ENCODE measurements at regions not wholly inside any gene's neighbourhood (a gene's known extent, or its start where the extent isn't known, plus 50 kb on each side); places are given as distances from the start of the nearest gene placed in this dataset.

GRCh38 chr4:136962868-136963267 lies 569.4 kb downstream of the PCDH18 start:
- 80% methylated on average over 1 of the region's 2 CpGs for WGBS (ENCODE audit: insufficient coverage)
- Histone ChIP-seq H3K36me3 (replicated peaks in 1 of 2; ENCODE audit: control extremely low read depth in 1 of 2, control insufficient read depth in 1 of 2, extremely low read depth in 1 of 2, insufficient read depth in 2 of 2, low read length in 1 of 2) (no peaks in the 10 kb centered on the region), H3K27ac (ENCODE audit: low read length in 2 of 2) (no peak overlapping the region), H3K9ac (ENCODE audit: low read length) (no peak overlapping the region), H3K4me1 (ENCODE audit: control insufficient read depth in 2 of 2, insufficient read depth in 2 of 2, low read length in 2 of 2) (no peaks in the 10 kb centered on the region), H3K27me3 (replicated peaks in 1 of 4; ENCODE audit: control extremely low read depth in 1 of 4, control insufficient read depth in 3 of 4, insufficient read depth in 4 of 4, low read length in 3 of 4) (no peaks in the 10 kb centered on the region), H3K79me2 (ENCODE audit: control insufficient read depth, insufficient read depth, low read length) (no peaks in the 10 kb centered on the region), H3K4me2 (replicated peaks; ENCODE audit: low read depth, low read length, poor library complexity, severe bottlenecking) (no peak overlapping the region), H2AFZ (ENCODE audit: insufficient read depth, low read depth, low read length, poor library complexity, severe bottlenecking) (no peak overlapping the region), H3K4me3 (ENCODE audit: control extremely low read depth in 1 of 5, extremely low read depth in 1 of 5, insufficient read depth in 1 of 5, low read depth in 2 of 5, low read length in 4 of 5) (no peak overlapping the region), H3K9me3 (ENCODE audit: control extremely low read depth in 1 of 3, control insufficient read depth in 2 of 3, insufficient read depth in 1 of 3, low read length in 2 of 3) (no peaks in the 10 kb centered on the region), H4K20me1 (ENCODE audit: control insufficient read depth, insufficient read depth, low read length, poor library complexity, severe bottlenecking) (no peaks in the 10 kb centered on the region)
- no peak overlapping the region for H3K4me3 Mint-ChIP-seq
- H3K9me3 Mint-ChIP-seq (ENCODE audit: insufficient read depth), result peaks cover 2% of the 10 kb centered on the region
- ChIA-PET POLR2A (no interaction called here), CTCF (no interaction called here)
- H3K4me1 Mint-ChIP-seq, result no peaks in the 10 kb centered on the region
- H3K27ac Mint-ChIP-seq, result no peak overlapping the region
- intact Hi-C loops (cut with micrococcal nuclease), result no loop called here
- ATAC-seq (ENCODE audit: low read depth) (no peak), DNase-seq (no peak)
- H3K27me3 Mint-ChIP-seq, result no peaks in the 10 kb centered on the region
- TF ChIP-seq EZH2 (IDR thresholded peaks at IDR 0.05; ENCODE audit: borderline replicate concordance, insufficient read depth, low read depth, low read length, poor library complexity, severe bottlenecking), result no peak
- TF ChIP-seq, protein P1, sequence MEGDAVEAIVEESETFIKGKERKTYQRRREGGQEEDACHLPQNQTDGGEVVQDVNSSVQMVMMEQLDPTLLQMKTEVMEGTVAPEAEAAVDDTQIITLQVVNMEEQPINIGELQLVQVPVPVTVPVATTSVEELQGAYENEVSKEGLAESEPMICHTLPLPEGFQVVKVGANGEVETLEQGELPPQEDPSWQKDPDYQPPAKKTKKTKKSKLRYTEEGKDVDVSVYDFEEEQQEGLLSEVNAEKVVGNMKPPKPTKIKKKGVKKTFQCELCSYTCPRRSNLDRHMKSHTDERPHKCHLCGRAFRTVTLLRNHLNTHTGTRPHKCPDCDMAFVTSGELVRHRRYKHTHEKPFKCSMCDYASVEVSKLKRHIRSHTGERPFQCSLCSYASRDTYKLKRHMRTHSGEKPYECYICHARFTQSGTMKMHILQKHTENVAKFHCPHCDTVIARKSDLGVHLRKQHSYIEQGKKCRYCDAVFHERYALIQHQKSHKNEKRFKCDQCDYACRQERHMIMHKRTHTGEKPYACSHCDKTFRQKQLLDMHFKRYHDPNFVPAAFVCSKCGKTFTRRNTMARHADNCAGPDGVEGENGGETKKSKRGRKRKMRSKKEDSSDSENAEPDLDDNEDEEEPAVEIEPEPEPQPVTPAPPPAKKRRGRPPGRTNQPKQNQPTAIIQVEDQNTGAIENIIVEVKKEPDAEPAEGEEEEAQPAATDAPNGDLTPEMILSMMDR (IDR thresholded peaks at IDR 0.05), result no peak

- H2AFZ ChIP-seq (ENCODE audit: insufficient read depth, low read depth, low read length, poor library complexity, severe bottlenecking), result no peak overlapping the region
- WGBS (ENCODE audit: insufficient coverage), result 89% methylated on average over 9 of the region's 9 CpGs
- Mint-ChIP-seq H3K9me3 (ENCODE audit: insufficient read depth) (peaks cover 5% of the 10 kb centered on the region), H3K4me1 (no peaks in the 10 kb centered on the region), H3K4me3 (no peak overlapping the region), H3K27me3 (no peaks in the 10 kb centered on the region), H3K27ac (no peak overlapping the region)
- intact Hi-C loops (cut with micrococcal nuclease), result no loop called here
- ATAC-seq (ENCODE audit: low read depth) (no peak), DNase-seq (no peak)
- H4K20me1 ChIP-seq (ENCODE audit: control insufficient read depth, insufficient read depth, low read length, poor library complexity, severe bottlenecking), result no peaks in the 10 kb centered on the region
- H3K9ac ChIP-seq (ENCODE audit: low read length), result no peak overlapping the region
- H3K27me3 ChIP-seq (replicated peaks in 1 of 4; ENCODE audit: control extremely low read depth in 1 of 4, control insufficient read depth in 3 of 4, insufficient read depth in 4 of 4, low read length in 3 of 4), result no peaks in the 10 kb centered on the region
- TF ChIP-seq EZH2 (IDR thresholded peaks at IDR 0.05; ENCODE audit: borderline replicate concordance, insufficient read depth, low read depth, low read length, poor library complexity, severe bottlenecking), result no peak
- TF ChIP-seq, protein P1 (IDR thresholded peaks at IDR 0.05), result no peak
- CTCF ChIA-PET, result no interaction called here
- no peaks in the 10 kb centered on the region for H3K36me3 ChIP-seq (replicated peaks in 1 of 2; ENCODE audit: control extremely low read depth in 1 of 2, control insufficient read depth in 1 of 2, extremely low read depth in 1 of 2, insufficient read depth in 2 of 2, low read length in 1 of 2)
- H3K79me2 ChIP-seq (ENCODE audit: control insufficient read depth, insufficient read depth, low read length), result no peaks in the 10 kb centered on the region
- H3K27ac ChIP-seq (ENCODE audit: low read length in 2 of 2), result no peak overlapping the region
- POLR2A ChIA-PET, result no interaction called here
- peaks cover 0 to 18% (median 0%) of the 10 kb centered on the region in 3 donors for H3K9me3 ChIP-seq (ENCODE audit: control extremely low read depth in 1 of 3, control insufficient read depth in 2 of 3, insufficient read depth in 1 of 3, low read length in 2 of 3)
- no peaks in the 10 kb centered on the region for H3K4me1 ChIP-seq (ENCODE audit: control insufficient read depth in 2 of 2, insufficient read depth in 2 of 2, low read length in 2 of 2)
- H3K4me3 ChIP-seq (ENCODE audit: control extremely low read depth in 1 of 5, extremely low read depth in 1 of 5, insufficient read depth in 1 of 5, low read depth in 2 of 5, low read length in 4 of 5), result no peak overlapping the region
- no peak overlapping the region for H3K4me2 ChIP-seq (replicated peaks; ENCODE audit: low read depth, low read length, poor library complexity, severe bottlenecking)
Measured at GRCh38 chr4:136946307-136946907, 585.9 kb downstream of the PCDH18 start.
